SK-N-SH (cell line): ENCODE measurements at regions not wholly inside any gene's neighbourhood (a gene's known extent, or its start where the extent isn't known, plus 50 kb on each side); places are given as distances from the start of the nearest gene placed in this dataset.

Source experiments
- CHD2 ChIP-seq: fragments of 150-350 bp; IDR thresholded peaks from 2 replicates; pipeline ENCODE4 v1.6.1; 2018; ENCODE audit warnings: low read length; ENCODE audit not compliant: partially characterized antibody
- CTCF ChIP-seq: fragments of 200-600 bp; sonication (generic); IDR thresholded peaks from 2 replicates; pipeline ENCODE4 v1.6.1; 2017; ENCODE audit warnings: antibody characterized with exemption, mild to moderate bottlenecking, moderate library complexity
- ELF1 ChIP-seq: IDR thresholded peaks from 2 replicates; pipeline ENCODE4 v1.4.0; 2012
- EP300 ChIP-seq, 2 experiments: IDR thresholded peaks; 2 replicates each; pipeline versions ENCODE4 v1.4.0 to v1.6.1; 2012; ENCODE audit warnings: borderline replicate concordance in 1 of 2, low read depth in 1 of 2, low read length in 1 of 2
- NFIC ChIP-seq: IDR thresholded peaks from 2 replicates; pipeline ENCODE4 v1.4.0; 2012; ENCODE audit warnings: borderline replicate concordance
- NRF1 ChIP-seq: IDR thresholded peaks from 2 replicates; pipeline ENCODE4 v1.6.1; 2012; ENCODE audit warnings: low read depth, mild to moderate bottlenecking, low read length
- POLR2AphosphoS5 ChIP-seq: IDR thresholded peaks from 2 replicates; pipeline ENCODE4 v1.6.1; 2012; ENCODE audit warnings: low read depth, low read length
- RFX5 ChIP-seq: IDR thresholded peaks from 2 replicates; pipeline ENCODE4 v1.6.1; 2012; ENCODE audit warnings: mild to moderate bottlenecking, improper control_type of control experiment, low read length
- TAF1 ChIP-seq: IDR thresholded peaks from 2 replicates; pipeline ENCODE4 v1.6.1; 2012; ENCODE audit warnings: low read depth, mild to moderate bottlenecking, low read length, moderate library complexity, borderline replicate concordance
- YY1 ChIP-seq: IDR thresholded peaks from 2 replicates; pipeline ENCODE4 v1.4.0; 2012; ENCODE audit warnings: low read depth, mild to moderate bottlenecking
- TF ChIP-seq, protein P1 (sequence below): IDR thresholded peaks from 2 replicates; pipeline ENCODE4 v1.4.0; 2012; ENCODE audit warnings: low read depth

DNA sequence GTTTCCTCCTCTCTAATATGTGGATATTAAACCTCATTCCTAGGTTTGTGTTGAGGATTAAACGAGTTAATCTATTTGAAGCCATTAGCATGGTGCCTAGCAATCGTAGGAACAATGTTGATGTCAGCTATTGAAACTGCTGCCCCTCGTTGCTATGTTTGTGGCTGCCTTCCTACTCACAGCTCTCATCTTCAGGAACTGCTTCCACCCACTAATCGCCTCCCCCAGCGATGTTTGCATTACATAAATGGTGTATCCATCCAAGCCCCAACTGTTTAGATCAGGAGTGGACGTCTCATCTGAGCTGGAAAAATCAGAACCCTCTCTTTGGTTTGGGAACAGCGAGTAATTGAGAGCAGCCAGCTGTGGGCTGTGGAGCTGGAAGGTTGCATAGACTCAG is 416.6 kb downstream of the ARHGEF28 start:
- TF ChIP-seq NFIC, result no peak
- no peak for TF ChIP-seq CTCF
- no peak for TF ChIP-seq NRF1
- no peak for TF ChIP-seq RFX5
- no peak for TF ChIP-seq YY1
- no peak for TF ChIP-seq TAF1
- TF ChIP-seq CHD2, result no peak
- TF ChIP-seq, protein P1, sequence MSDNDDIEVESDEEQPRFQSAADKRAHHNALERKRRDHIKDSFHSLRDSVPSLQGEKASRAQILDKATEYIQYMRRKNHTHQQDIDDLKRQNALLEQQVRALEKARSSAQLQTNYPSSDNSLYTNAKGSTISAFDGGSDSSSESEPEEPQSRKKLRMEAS, result no peak
- TF ChIP-seq EP300 (IDR thresholded peaks at IDR 0.05; ENCODE audit: borderline replicate concordance in 1 of 2, low read depth in 1 of 2, low read length in 1 of 2), result no peak
- no peak for TF ChIP-seq POLR2AphosphoS5
- no peak for TF ChIP-seq ELF1
